HEK293T (cell line): ENCODE measurements at regions not wholly inside any gene's neighbourhood (a gene's known extent, or its start where the extent isn't known, plus 50 kb on each side); places are given as distances from the start of the nearest gene placed in this dataset.

Experiments used
- CTCF ChIA-PET: fragments of 350-600 bp; formaldehyde crosslinking; extraction: SDS; loops from one replicate; lab custom pipeline; 2021; ENCODE audit warnings: antibody characterized with exemption, inconsistent platforms; lab: Yijun Ruan, JAX
- POLR2A ChIA-PET: fragments of 350-600 bp; formaldehyde crosslinking; extraction: SDS; loops from one replicate; lab custom pipeline; 2020; ENCODE audit warnings: antibody characterized with exemption, inconsistent platforms; lab: Yijun Ruan, JAX
- DNase-seq: peaks from one replicate; pipeline ENCODE4 v3.0.0; 2012; ENCODE audit warnings: mixed read lengths; ENCODE audit errors: extremely low spot score
- ARNT ChIP-seq: fragments of 450-650 bp; IDR thresholded peaks from 2 replicates; pipeline ENCODE4 v1.6.1; 2017; ENCODE audit warnings: mild to moderate bottlenecking
- BHLHE40 ChIP-seq: fragments of 450-650 bp; IDR thresholded peaks from 2 replicates; pipeline ENCODE4 v1.6.1; 2016; ENCODE audit warnings: mild to moderate bottlenecking, moderate library complexity, borderline replicate concordance
- CTBP1 ChIP-seq: fragments of 450-650 bp; IDR thresholded peaks from 2 replicates; pipeline ENCODE4 v1.6.1; 2016; ENCODE audit warnings: borderline replicate concordance
- ELF4 ChIP-seq: fragments of 450-650 bp; IDR thresholded peaks from 2 replicates; pipeline ENCODE4 v1.6.1; 2017; ENCODE audit warnings: antibody characterized with exemption
- FOXA1 ChIP-seq: fragments of 450-650 bp; IDR thresholded peaks from 2 replicates; pipeline ENCODE4 v1.6.1; 2016; ENCODE audit warnings: mild to moderate bottlenecking
- FOXK2 ChIP-seq: fragments of 450-650 bp; IDR thresholded peaks from 2 replicates; pipeline ENCODE4 v1.6.1; 2016; ENCODE audit warnings: mild to moderate bottlenecking
- FOXM1 ChIP-seq: fragments of 450-650 bp; IDR thresholded peaks from 2 replicates; pipeline ENCODE4 v1.6.1; 2017; ENCODE audit warnings: mild to moderate bottlenecking, borderline replicate concordance
- HDGF ChIP-seq: fragments of 450-650 bp; IDR thresholded peaks from 2 replicates; pipeline ENCODE4 v1.6.1; 2017; ENCODE audit warnings: antibody characterized with exemption, borderline replicate concordance
- L3MBTL2 ChIP-seq: fragments of 450-650 bp; conservative IDR thresholded peaks from 2 replicates; pipeline ENCODE4 v1.6.1; 2016; ENCODE audit warnings: mild to moderate bottlenecking
- LEF1 ChIP-seq: fragments of 450-650 bp; IDR thresholded peaks from 2 replicates; pipeline ENCODE4 v1.6.1; 2017; ENCODE audit warnings: mild to moderate bottlenecking, borderline replicate concordance
- NFRKB ChIP-seq: fragments of 450-650 bp; IDR thresholded peaks from 2 replicates; pipeline ENCODE4 v1.6.1; 2016; ENCODE audit warnings: mild to moderate bottlenecking, moderate library complexity
- SP1 ChIP-seq: fragments of 450-650 bp; IDR thresholded peaks from 2 replicates; pipeline ENCODE4 v1.6.1; 2017
- SUZ12 ChIP-seq: fragments of 450-650 bp; IDR thresholded peaks from 2 replicates; pipeline ENCODE4 v1.6.1; 2016; ENCODE audit warnings: mild to moderate bottlenecking
- TARDBP ChIP-seq: fragments of 450-650 bp; IDR thresholded peaks from 2 replicates; pipeline ENCODE4 v1.6.1; 2016
- ZNF384 ChIP-seq: fragments of 450-650 bp; IDR thresholded peaks from 2 replicates; pipeline ENCODE4 v1.6.1; 2016
- TF ChIP-seq, protein P1 (sequence below): fragments of 450-650 bp; IDR thresholded peaks from 2 replicates; pipeline ENCODE4 v1.6.1; 2016

DNA sequence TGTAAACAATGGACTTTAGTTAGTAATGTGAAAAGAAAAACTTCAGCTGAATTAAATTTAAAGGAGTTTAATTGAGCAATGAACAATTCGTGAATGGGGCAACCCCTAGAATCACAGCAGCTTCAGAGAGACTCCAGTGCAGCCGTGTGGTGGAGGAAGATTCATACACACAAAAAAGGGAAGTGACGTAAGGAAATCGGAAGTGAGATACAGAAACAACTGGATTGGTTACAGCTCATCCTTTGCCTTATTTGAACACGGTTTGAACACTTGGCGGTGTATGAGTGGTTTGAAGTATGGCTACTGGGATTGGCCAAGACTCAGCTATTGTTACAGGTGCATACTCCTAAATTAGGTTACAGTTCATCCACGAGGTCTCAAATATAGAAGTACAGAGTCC is 460.4 kb upstream of the ASIC2 start:
- ChIA-PET CTCF (no interaction called here), POLR2A (no interaction called here)
- no peak for DNase-seq
- no peak for TF ChIP-seq NFRKB
- TF ChIP-seq HDGF = no peak
- TF ChIP-seq ZNF384 = no peak
- no peak for TF ChIP-seq FOXM1
- no peak for TF ChIP-seq FOXK2
- TF ChIP-seq FOXA1 = no peak
- no peak for TF ChIP-seq LEF1
- TF ChIP-seq SP1 = no peak
- TF ChIP-seq, protein P1, sequence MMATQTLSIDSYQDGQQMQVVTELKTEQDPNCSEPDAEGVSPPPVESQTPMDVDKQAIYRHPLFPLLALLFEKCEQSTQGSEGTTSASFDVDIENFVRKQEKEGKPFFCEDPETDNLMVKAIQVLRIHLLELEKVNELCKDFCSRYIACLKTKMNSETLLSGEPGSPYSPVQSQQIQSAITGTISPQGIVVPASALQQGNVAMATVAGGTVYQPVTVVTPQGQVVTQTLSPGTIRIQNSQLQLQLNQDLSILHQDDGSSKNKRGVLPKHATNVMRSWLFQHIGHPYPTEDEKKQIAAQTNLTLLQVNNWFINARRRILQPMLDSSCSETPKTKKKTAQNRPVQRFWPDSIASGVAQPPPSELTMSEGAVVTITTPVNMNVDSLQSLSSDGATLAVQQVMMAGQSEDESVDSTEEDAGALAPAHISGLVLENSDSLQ = no peak
- no peak for TF ChIP-seq ELF4
- TF ChIP-seq TARDBP = no peak
- TF ChIP-seq BHLHE40 = no peak
- no peak for TF ChIP-seq SUZ12
- TF ChIP-seq L3MBTL2 = no peak
- no peak for TF ChIP-seq CTBP1
- TF ChIP-seq ARNT = no peak

DNA sequence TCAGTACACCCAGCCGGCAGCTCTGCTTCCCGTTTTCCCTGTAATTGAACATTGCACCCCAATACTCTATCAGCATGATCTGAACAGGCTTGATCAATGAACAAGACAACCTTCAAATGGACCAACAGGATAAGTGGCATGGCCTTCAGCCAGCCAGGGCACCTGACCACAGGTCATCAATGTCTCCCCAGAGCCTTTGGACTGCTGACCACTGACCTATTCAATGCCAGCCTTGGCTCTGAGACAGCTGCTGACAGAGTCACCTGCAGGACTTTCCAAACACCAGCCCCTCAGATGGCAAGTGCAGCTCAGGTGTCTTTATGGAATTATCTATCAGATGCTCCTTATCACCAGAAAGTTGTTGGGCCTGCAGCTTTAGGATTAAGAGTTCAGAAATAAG is 462.9 kb upstream of the ASIC2 start:
- CTCF ChIA-PET = no interaction called here
- TF ChIP-seq HDGF (no peak), CTBP1 (no peak), FOXK2 (no peak), BHLHE40 (no peak), SP1 (no peak), ELF4 (no peak), FOXA1 (no peak)
- TF ChIP-seq, protein P1 = no peak
- POLR2A ChIA-PET = no interaction called here
- no peak for DNase-seq

DNA sequence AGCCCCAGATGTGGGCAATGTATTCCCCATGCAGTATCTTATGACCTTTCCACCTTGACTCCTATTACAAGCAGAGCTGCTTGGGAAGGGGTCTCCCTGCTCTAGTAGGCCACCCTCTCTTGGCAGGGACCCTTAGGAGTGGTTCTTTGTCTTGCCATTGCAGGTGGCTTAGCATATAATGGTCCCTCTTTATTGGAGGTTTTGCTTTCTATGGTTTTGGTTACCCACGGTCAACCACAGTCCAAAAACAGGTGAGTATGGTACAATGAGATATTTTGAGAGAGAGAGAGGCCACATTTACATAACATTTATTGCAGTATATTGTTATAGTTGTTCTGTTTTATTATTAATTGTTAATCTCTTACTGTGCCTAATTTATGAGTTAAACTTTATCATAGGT is 472.8 kb upstream of the ASIC2 start:
- no peak for TF ChIP-seq ZNF384
- no peak for TF ChIP-seq HDGF
- no peak for TF ChIP-seq FOXA1
- no peak for TF ChIP-seq L3MBTL2
- no peak for TF ChIP-seq TARDBP
- TF ChIP-seq, protein P1 = no peak
- TF ChIP-seq FOXM1 = no peak
- TF ChIP-seq ELF4 = no peak
- TF ChIP-seq NFRKB = no peak
- no peak for TF ChIP-seq SUZ12
- TF ChIP-seq ARNT = no peak
- no peak for TF ChIP-seq BHLHE40
- TF ChIP-seq CTBP1 = no peak
- no peak for TF ChIP-seq FOXK2
- no peak for TF ChIP-seq LEF1
- no peak for TF ChIP-seq SP1
- no peak for DNase-seq
- ChIA-PET POLR2A (no interaction called here), CTCF (no interaction called here)

DNA sequence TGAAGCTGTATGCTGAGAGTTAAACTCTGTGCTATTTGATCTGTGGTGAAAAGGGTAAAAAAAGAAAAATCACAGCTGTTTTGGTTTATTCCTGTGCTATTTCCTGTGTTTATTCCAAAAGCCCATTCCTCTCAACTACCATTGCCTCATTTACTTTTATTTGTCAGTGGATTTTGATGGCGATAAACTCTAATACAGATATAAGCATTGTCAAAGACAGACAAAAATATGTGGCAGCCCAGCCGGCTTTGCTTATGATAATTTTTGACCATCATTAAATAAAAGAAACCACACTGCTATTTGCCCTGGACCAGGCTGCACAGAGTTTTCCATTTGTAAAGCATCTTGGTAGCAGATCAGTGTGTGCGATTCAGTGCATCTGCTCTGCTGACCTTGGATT is 473.6 kb upstream of the ASIC2 start:
- DNase-seq = no peak
- ChIA-PET POLR2A (no interaction called here), CTCF (interaction anchor here (0.8 kb wide), 1 partner anchor 16 kb away, joined by 4 read pairs; no protein-coding TSS in a partner anchor)
- TF ChIP-seq, protein P1 = no peak
- TF ChIP-seq SP1 = no peak
- TF ChIP-seq ZNF384 = no peak
- no peak for TF ChIP-seq FOXK2
- TF ChIP-seq SUZ12 = no peak
- no peak for TF ChIP-seq FOXA1
- TF ChIP-seq TARDBP = no peak
- no peak for TF ChIP-seq BHLHE40
- TF ChIP-seq FOXM1 = no peak
- no peak for TF ChIP-seq ARNT
- no peak for TF ChIP-seq NFRKB
- TF ChIP-seq L3MBTL2 = no peak
- no peak for TF ChIP-seq CTBP1

DNA sequence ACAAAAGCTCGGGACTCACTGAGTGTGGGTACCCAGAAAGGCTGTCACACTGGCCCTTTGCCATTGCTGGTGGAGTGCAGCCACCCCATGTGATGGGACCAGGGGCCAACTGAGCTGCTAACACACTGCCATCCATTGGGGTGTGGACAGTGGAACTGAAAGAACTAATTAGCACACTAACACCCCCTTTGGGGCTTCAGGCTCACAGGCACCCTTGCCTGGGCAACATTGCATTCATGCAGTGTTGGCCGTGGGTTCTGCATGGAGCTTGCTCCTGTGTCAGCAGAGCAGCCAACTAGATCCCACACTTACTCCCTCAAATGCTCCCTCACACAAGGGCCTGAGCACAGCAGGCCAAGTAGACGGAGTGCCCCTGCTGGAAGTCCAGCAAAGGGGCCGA is 476.0 kb upstream of the ASIC2 start:
- TF ChIP-seq SP1 = no peak
- TF ChIP-seq FOXM1 = no peak
- TF ChIP-seq FOXA1 = no peak
- no peak for TF ChIP-seq FOXK2
- no peak for TF ChIP-seq ELF4
- no peak for TF ChIP-seq TARDBP
- no peak for TF ChIP-seq SUZ12
- no peak for TF ChIP-seq LEF1
- TF ChIP-seq ZNF384 = no peak
- TF ChIP-seq ARNT = no peak
- TF ChIP-seq L3MBTL2 = no peak
- TF ChIP-seq HDGF = no peak
- no peak for TF ChIP-seq CTBP1
- ChIA-PET CTCF (interaction anchor here (1.1 kb wide), 1 partner anchor 9 kb away, joined by 3 read pairs; no protein-coding TSS in a partner anchor), POLR2A (no interaction called here)
- DNase-seq = no peak

DNA sequence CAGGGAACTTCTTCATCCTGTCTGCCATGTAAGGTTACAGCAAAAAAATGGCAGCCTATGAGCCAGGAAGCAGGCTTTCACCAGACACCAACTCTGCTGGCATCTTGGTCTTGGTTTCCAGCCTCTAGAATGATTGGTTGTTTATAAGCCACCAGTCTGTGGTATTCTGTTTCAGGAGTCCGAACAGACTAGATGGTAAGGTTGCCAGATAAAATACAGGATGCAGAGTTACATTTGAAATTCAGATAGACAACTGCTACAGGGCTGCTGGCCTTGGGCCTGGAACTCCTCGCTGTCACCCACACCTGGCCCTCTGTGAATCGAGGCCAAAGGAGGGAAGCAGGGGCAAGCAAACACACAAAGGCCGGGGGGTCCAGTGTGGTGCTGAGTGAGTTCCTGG is 478.8 kb upstream of the CCL2 start:
- ChIA-PET POLR2A (interaction anchor here (0.7 kb wide), 1 partner anchor 513 kb away, joined by 3 read pairs; no protein-coding TSS in a partner anchor), CTCF (no interaction called here)
- TF ChIP-seq ARNT = no peak
- DNase-seq = no peak
